ENCODE measurements at regions not wholly inside any gene's neighbourhood (a gene's known extent, or its start where the extent isn't known, plus 50 kb on each side); places are given as distances from the start of the nearest gene placed in this dataset.
A peak's percentile ranks its signal among the peaks of the same experiment; 100 is the strongest.

DNA sequence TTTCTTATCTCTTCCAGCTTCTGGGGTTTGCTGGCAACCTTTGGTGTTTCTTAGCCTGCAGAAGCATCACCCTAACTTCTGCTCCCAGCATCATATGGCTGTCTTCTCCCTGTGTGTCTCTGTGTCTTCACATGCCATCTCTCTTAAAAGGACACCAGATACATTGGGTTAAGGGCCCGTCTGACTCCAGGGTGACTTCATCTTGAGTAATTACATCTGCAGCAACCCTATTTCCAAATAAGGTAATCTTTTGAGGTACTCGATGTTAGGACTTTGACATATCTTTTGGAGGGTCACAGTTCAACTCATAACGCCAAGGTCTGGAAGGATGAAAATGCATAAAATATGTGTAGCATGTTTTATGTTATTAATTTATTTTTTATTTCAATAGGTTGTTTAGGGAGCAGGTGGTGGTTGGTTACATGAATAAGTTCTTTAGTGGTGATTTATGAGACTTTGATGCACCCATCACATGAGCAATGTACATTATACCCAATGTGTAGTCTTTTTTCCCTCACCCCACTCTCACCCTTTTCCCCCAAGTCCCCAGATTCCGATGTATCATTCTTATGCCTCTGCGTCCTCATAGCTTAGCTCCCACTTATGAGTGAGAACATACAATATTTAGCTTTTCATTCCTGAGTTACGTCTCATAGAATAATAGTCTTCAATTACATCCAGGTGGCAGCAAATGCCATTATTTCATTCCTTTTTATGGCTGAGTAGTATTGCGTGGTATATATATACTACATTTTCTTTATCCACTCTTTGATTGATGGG is 131.1 kb downstream of the TBXT start:
- Histone ChIP-seq H3K27me3 (ENCODE audit: control insufficient read depth, insufficient read depth, low read length) (no peaks in the 10 kb centered on the region), H3K4me3 (ENCODE audit: low read depth, low read length) (no peak overlapping the region), H3K36me3 (ENCODE audit: control insufficient read depth, insufficient read depth, low read length) (no peaks in the 10 kb centered on the region)
- FAIRE-seq (no peak), DNase-seq (ENCODE audit: low read depth) (no peak)
- no peak for TF ChIP-seq CTCF (IDR thresholded peaks at IDR 0.05; ENCODE audit: insufficient read depth, low read length, severe bottlenecking)

DNA sequence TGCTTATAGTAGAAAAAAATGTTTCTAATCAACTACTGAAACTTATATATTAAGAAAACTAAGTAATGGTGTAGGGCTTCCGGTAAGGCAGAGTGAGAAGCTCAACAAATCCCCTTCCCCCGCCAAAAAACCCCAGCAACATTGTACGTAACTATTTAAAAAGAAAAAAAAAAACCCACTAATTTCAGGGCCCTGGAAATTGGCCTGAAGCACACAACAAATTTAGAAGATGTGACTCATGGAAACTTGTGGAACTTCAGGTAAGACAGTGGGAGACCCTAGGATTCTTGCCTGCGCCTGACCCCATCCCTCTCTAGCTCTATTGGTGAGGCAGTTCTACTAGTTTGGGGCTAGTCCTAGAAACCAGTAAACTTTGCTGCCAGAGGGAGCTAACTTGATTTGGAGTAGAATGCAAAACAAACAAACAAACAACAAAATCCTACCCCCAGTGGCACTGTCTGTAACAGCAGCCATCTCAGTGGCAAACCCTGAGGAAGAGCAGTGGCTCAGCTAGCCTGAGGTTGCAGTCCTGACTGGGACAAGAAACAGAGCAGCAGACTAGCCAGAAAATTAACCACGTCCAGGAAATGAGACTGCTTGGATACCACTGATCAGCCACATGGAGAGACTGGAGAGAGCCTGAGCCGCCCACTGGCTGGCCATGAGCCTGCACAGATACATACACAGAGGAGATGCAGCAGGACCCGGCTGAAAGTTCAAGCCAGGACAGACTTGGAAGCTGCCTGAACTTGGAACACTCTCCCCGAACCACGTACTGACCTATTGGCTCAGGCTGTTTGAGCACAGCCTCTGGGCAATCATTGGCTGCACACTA is 135.1 kb downstream of the TBXT start:
- DNase-seq (ENCODE audit: low read depth) (no peak), FAIRE-seq (no peak)
- peak; percentile 7 for TF ChIP-seq CTCF (IDR thresholded peaks at IDR 0.05; ENCODE audit: insufficient read depth, low read length, severe bottlenecking)
- Histone ChIP-seq H3K36me3 (ENCODE audit: control insufficient read depth, insufficient read depth, low read length) (no peaks in the 10 kb centered on the region), H3K27me3 (ENCODE audit: control insufficient read depth, insufficient read depth, low read length) (no peaks in the 10 kb centered on the region), H3K4me3 (ENCODE audit: low read depth, low read length) (no peak overlapping the region)

GRCh38 chr6:166031275-166031674 is 136.4 kb downstream of the TBXT start:
- DNase-seq (ENCODE audit: low read depth) (no peak), FAIRE-seq (no peak)
- no peaks in the 10 kb centered on the region for H3K36me3 ChIP-seq (ENCODE audit: control insufficient read depth, insufficient read depth, low read length)
- H3K4me3 ChIP-seq (ENCODE audit: low read depth, low read length) = no peak overlapping the region
- no peak for TF ChIP-seq CTCF (IDR thresholded peaks at IDR 0.05; ENCODE audit: insufficient read depth, low read length, severe bottlenecking)
- no peaks in the 10 kb centered on the region for H3K27me3 ChIP-seq (ENCODE audit: control insufficient read depth, insufficient read depth, low read length)

- no peak for TF ChIP-seq CTCF (IDR thresholded peaks at IDR 0.05; ENCODE audit: insufficient read depth, low read length, severe bottlenecking)
- DNase-seq (ENCODE audit: low read depth) = no peak
- H3K4me3 ChIP-seq (ENCODE audit: low read depth, low read length) = no peak overlapping the region
- H3K36me3 ChIP-seq (ENCODE audit: control insufficient read depth, insufficient read depth, low read length) = no peaks in the 10 kb centered on the region
- no peaks in the 10 kb centered on the region for H3K27me3 ChIP-seq (ENCODE audit: control insufficient read depth, insufficient read depth, low read length)
- no peak for FAIRE-seq
Measured at GRCh38 chr6:166029506-166029905, 138.1 kb downstream of the TBXT start.

DNA sequence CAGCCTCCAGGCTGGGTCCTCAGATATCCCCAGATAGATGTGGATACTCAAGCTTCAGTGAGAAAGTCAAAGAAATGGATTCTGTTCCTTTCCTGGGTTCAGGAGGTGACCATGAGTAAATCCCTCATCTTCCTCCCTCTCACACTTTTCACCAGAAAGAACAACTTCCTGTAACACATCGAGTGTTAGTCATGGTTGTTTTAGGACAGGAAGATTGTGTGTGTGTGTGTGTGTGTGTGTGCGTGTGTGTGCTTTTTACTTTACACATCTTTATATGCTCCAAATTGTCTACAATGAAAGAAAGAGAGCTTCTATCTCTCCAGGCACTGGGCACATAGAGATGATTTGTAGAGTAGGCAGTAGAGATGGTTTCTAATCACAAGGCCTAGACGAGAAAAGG is 139.9 kb downstream of the TBXT start:
- Histone ChIP-seq H3K27me3 (ENCODE audit: control insufficient read depth, insufficient read depth, low read length) (no peaks in the 10 kb centered on the region), H3K4me3 (ENCODE audit: low read depth, low read length) (no peak overlapping the region), H3K36me3 (ENCODE audit: control insufficient read depth, insufficient read depth, low read length) (no peaks in the 10 kb centered on the region)
- DNase-seq (ENCODE audit: low read depth) (no peak), FAIRE-seq (no peak)
- no peak for TF ChIP-seq CTCF (IDR thresholded peaks at IDR 0.05; ENCODE audit: insufficient read depth, low read length, severe bottlenecking)
